ENCODE measurements at regions not wholly inside any gene's neighbourhood (a gene's known extent, or its start where the extent isn't known, plus 50 kb on each side); places are given as distances from the start of the nearest gene placed in this dataset.

- no peak for TF ChIP-seq CTCF (conservative IDR thresholded peaks at IDR 0.05)
- no peak for TF ChIP-seq EZH2 (IDR thresholded peaks at IDR 0.05; ENCODE audit: low read depth)
Measured at GRCh38 chr10:35903021-35903420, 260.9 kb upstream of the FZD8 start.
